ENCODE measurements at regions not wholly inside any gene's neighbourhood (a gene's known extent, or its start where the extent isn't known, plus 50 kb on each side); places are given as distances from the start of the nearest gene placed in this dataset.

GRCh38 chr9:91131433-91131839 is 230.3 kb downstream of the AUH start:
- no peaks in the 10 kb centered on the region for H3K36me3 Mint-ChIP-seq (ENCODE audit: low read depth)
- H3K27me3 Mint-ChIP-seq (ENCODE audit: insufficient read depth, low read depth, poor library complexity), result no peaks in the 10 kb centered on the region
- no peak for DNase-seq (ENCODE audit: low spot score)
- Histone ChIP-seq H3K36me3 (ENCODE audit: insufficient read depth) (no peaks in the 10 kb centered on the region), H3K4me1 (ENCODE audit: insufficient read depth) (no peaks in the 10 kb centered on the region), H3K4me3 (no peak overlapping the region), H3K27ac (ENCODE audit: low read depth) (no peak overlapping the region), H2AFZ (no peak overlapping the region), H4K20me1 (replicated peaks; ENCODE audit: insufficient read depth) (no peaks in the 10 kb centered on the region; the same call in 1 of the 2 replicates), H3K79me2 (replicated peaks; ENCODE audit: insufficient read depth) (no peaks in the 10 kb centered on the region), H3K4me2 (no peak overlapping the region), H3F3A (replicated peaks; ENCODE audit: low read depth) (no peaks in the 10 kb centered on the region), H3K9me2 (ENCODE audit: insufficient read depth) (no peaks in the 10 kb centered on the region), H3K27me3 (ENCODE audit: insufficient read depth) (no peaks in the 10 kb centered on the region)
- TF ChIP-seq, protein P1, sequence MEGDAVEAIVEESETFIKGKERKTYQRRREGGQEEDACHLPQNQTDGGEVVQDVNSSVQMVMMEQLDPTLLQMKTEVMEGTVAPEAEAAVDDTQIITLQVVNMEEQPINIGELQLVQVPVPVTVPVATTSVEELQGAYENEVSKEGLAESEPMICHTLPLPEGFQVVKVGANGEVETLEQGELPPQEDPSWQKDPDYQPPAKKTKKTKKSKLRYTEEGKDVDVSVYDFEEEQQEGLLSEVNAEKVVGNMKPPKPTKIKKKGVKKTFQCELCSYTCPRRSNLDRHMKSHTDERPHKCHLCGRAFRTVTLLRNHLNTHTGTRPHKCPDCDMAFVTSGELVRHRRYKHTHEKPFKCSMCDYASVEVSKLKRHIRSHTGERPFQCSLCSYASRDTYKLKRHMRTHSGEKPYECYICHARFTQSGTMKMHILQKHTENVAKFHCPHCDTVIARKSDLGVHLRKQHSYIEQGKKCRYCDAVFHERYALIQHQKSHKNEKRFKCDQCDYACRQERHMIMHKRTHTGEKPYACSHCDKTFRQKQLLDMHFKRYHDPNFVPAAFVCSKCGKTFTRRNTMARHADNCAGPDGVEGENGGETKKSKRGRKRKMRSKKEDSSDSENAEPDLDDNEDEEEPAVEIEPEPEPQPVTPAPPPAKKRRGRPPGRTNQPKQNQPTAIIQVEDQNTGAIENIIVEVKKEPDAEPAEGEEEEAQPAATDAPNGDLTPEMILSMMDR (conservative IDR thresholded peaks at IDR 0.05; ENCODE audit: low read depth in 2 of 2), result no peak
- no peak for TF ChIP-seq ZNF331 (CRISPR knock-in tag; IDR thresholded peaks at IDR 0.05; ENCODE audit: low read depth)
- peaks cover 2% of the 10 kb centered on the region; the same call in 1 of the 3 replicates for H3K9me3 Mint-ChIP-seq
- no peak overlapping the region for H3K27ac Mint-ChIP-seq
- no peak overlapping the region for H3K4me3 Mint-ChIP-seq
- no peaks in the 10 kb centered on the region for H3K4me1 Mint-ChIP-seq
- ATAC-seq, result no peak

GRCh38 chr9:91132576-91133073 is 229.1 kb downstream of the AUH start:
- no peak for DNase-seq (ENCODE audit: low spot score)
- H3K27me3 ChIP-seq (ENCODE audit: insufficient read depth), result no peaks in the 10 kb centered on the region
- H3K27ac ChIP-seq (ENCODE audit: low read depth), result no peak overlapping the region
- H3K4me2 ChIP-seq, result no peak overlapping the region
- H4K20me1 ChIP-seq (replicated peaks; ENCODE audit: insufficient read depth), result no peaks in the 10 kb centered on the region; the same call in 1 of the 2 replicates
- Mint-ChIP-seq H3K36me3 (ENCODE audit: low read depth) (no peaks in the 10 kb centered on the region), H3K4me3 (no peak overlapping the region), H3K27ac (no peak overlapping the region), H3K27me3 (ENCODE audit: insufficient read depth, low read depth, poor library complexity) (no peaks in the 10 kb centered on the region), H3K4me1 (no peaks in the 10 kb centered on the region), H3K9me3 (peaks cover 2% of the 10 kb centered on the region; the same call in 1 of the 3 replicates)
- H3K4me1 ChIP-seq (ENCODE audit: insufficient read depth), result no peaks in the 10 kb centered on the region
- ATAC-seq, result no peak
- no peaks in the 10 kb centered on the region for H3K36me3 ChIP-seq (ENCODE audit: insufficient read depth)
- no peaks in the 10 kb centered on the region for H3F3A ChIP-seq (replicated peaks; ENCODE audit: low read depth)
- H3K79me2 ChIP-seq (replicated peaks; ENCODE audit: insufficient read depth), result no peaks in the 10 kb centered on the region
- no peak overlapping the region for H2AFZ ChIP-seq
- H3K9me2 ChIP-seq (ENCODE audit: insufficient read depth), result no peaks in the 10 kb centered on the region
- no peak overlapping the region for H3K4me3 ChIP-seq
- TF ChIP-seq ZNF331 (CRISPR knock-in tag; IDR thresholded peaks at IDR 0.05; ENCODE audit: low read depth), result no peak
- TF ChIP-seq, protein P2, sequence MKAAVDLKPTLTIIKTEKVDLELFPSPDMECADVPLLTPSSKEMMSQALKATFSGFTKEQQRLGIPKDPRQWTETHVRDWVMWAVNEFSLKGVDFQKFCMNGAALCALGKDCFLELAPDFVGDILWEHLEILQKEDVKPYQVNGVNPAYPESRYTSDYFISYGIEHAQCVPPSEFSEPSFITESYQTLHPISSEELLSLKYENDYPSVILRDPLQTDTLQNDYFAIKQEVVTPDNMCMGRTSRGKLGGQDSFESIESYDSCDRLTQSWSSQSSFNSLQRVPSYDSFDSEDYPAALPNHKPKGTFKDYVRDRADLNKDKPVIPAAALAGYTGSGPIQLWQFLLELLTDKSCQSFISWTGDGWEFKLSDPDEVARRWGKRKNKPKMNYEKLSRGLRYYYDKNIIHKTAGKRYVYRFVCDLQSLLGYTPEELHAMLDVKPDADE (IDR thresholded peaks at IDR 0.05), result no peak
- TF ChIP-seq STAT1 (IDR thresholded peaks at IDR 0.05; ENCODE audit: unreplicated experiment), result no peak
- no peak for TF ChIP-seq JUNB (IDR thresholded peaks at IDR 0.05; ENCODE audit: unreplicated experiment)
- TF ChIP-seq POLR2AphosphoS5 (IDR thresholded peaks at IDR 0.05; ENCODE audit: low read depth), result no peak
- no peak for TF ChIP-seq ZNF462 (CRISPR knock-in tag; IDR thresholded peaks at IDR 0.05)
- TF ChIP-seq NANOG (IDR thresholded peaks at IDR 0.05; ENCODE audit: borderline replicate concordance), result no peak
- TF ChIP-seq, protein P1 (conservative IDR thresholded peaks at IDR 0.05; ENCODE audit: low read depth in 2 of 2), result no peak
- TF ChIP-seq EZH2 (IDR thresholded peaks at IDR 0.05; ENCODE audit: low read depth, unreplicated experiment), result no peak
- no peak for TF ChIP-seq ZNF114 (CRISPR knock-in tag; IDR thresholded peaks at IDR 0.05)
